ENCODE measurements at regions not wholly inside any gene's neighbourhood (a gene's known extent, or its start where the extent isn't known, plus 50 kb on each side); places are given as distances from the start of the nearest gene placed in this dataset.

- TF ChIP-seq, protein P1, sequence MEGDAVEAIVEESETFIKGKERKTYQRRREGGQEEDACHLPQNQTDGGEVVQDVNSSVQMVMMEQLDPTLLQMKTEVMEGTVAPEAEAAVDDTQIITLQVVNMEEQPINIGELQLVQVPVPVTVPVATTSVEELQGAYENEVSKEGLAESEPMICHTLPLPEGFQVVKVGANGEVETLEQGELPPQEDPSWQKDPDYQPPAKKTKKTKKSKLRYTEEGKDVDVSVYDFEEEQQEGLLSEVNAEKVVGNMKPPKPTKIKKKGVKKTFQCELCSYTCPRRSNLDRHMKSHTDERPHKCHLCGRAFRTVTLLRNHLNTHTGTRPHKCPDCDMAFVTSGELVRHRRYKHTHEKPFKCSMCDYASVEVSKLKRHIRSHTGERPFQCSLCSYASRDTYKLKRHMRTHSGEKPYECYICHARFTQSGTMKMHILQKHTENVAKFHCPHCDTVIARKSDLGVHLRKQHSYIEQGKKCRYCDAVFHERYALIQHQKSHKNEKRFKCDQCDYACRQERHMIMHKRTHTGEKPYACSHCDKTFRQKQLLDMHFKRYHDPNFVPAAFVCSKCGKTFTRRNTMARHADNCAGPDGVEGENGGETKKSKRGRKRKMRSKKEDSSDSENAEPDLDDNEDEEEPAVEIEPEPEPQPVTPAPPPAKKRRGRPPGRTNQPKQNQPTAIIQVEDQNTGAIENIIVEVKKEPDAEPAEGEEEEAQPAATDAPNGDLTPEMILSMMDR (IDR thresholded peaks at IDR 0.05; ENCODE audit: poor library complexity, severe bottlenecking): no peak
- TF ChIP-seq EZH2 (IDR thresholded peaks at IDR 0.05; ENCODE audit: borderline replicate concordance, insufficient read depth, low read length, poor library complexity, severe bottlenecking) (no peak), REST (IDR thresholded peaks at IDR 0.05; ENCODE audit: borderline replicate concordance) (no peak), POLR2AphosphoS5 (IDR thresholded peaks at IDR 0.05) (no peak), EP300 (conservative IDR thresholded peaks at IDR 0.05; ENCODE audit: poor library complexity, severe bottlenecking) (no peak), RAD21 (conservative IDR thresholded peaks at IDR 0.05) (no peak)
Observed at GRCh38 chr10:107546284-107546683, 381.8 kb upstream of the SORCS1 start.
